ENCODE measurements at regions not wholly inside any gene's neighbourhood (a gene's known extent, or its start where the extent isn't known, plus 50 kb on each side); places are given as distances from the start of the nearest gene placed in this dataset.

DNA sequence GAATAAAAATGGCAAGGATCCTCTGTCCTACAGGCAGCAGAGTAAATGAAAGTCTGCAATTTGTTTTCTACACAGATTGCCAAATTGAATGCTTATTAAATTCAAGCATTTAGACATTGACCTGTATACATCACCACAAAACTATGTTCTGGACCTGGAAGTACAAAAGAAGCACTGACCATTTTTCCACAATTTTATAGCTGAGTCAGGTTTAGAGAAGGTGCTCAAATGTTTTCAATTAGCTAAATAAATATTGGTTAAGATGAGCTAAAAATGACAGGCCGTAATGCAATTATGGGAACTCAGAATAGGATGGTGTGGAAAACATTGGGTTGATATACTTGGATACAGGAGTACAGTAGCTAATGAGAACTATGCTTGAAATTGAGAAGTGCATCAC lies 490.7 kb upstream of the MEIS1 start:
- H3K4me3 ChIP-seq (ENCODE audit: extremely low read depth in 1 of 4, insufficient read depth in 2 of 4, low read depth in 3 of 4, low read length in 4 of 4), result no peak overlapping the region
- no peak overlapping the region for H4K91ac ChIP-seq (replicated peaks; ENCODE audit: insufficient read length, low read length)
- H3K79me1 ChIP-seq (ENCODE audit: low read depth, low read length), result no peaks in the 10 kb centered on the region
- H2BK12ac ChIP-seq (ENCODE audit: low read depth, low read length), result no peak overlapping the region
- ChIA-PET POLR2A (ENCODE audit: partially characterized antibody) (interaction anchor here (1.1 kb wide), 1 partner anchor 12 kb away, joined by 3 read pairs; no protein-coding TSS in a partner anchor), CTCF (ENCODE audit: partially characterized antibody) (interaction anchor here (1.5 kb wide), 1 partner anchor 304 kb away, joined by 3 read pairs; no protein-coding TSS in a partner anchor)
- no peak overlapping the region for H3K4ac ChIP-seq (replicated peaks; ENCODE audit: insufficient read length, low read depth, low read length)
- no peak overlapping the region for H3K4me2 ChIP-seq (ENCODE audit: insufficient read depth in 1 of 2, low read depth in 2 of 2, low read length in 2 of 2)
- no peaks in the 10 kb centered on the region for H3K27me3 ChIP-seq (replicated peaks in 1 of 4; ENCODE audit: control insufficient read depth in 3 of 4, extremely low read depth in 1 of 4, insufficient read depth in 3 of 4, low read length in 3 of 4)
- H3K36me3 ChIP-seq (ENCODE audit: control insufficient read depth in 2 of 4, insufficient read depth in 4 of 4, low read length in 3 of 4), result no peaks in the 10 kb centered on the region
- no peaks in the 10 kb centered on the region for H3K23me2 ChIP-seq (ENCODE audit: low read depth, low read length)
- H3K56ac ChIP-seq (replicated peaks; ENCODE audit: insufficient read length, low read depth, low read length), result no peak overlapping the region
- H3K9ac ChIP-seq (replicated peaks in 1 of 4; ENCODE audit: extremely low read depth in 1 of 4, low read depth in 3 of 4, low read length in 3 of 4), result no peak overlapping the region
- WGBS, 2 experiments (ENCODE audit: extremely low coverage in 1 of 2, insufficient coverage in 1 of 2, insufficient read length in 1 of 2, insufficient replicate concordance in 2 of 2, low coverage in 1 of 2, low lambda C conversion rate in 2 of 2, missing lambda C conversion rate in 1 of 2), result 95% methylated on average over 1 of the region's 1 CpG; no CpG with 5 or more reads in 1 of the 2 experiments
- no peak overlapping the region for H3K18ac ChIP-seq (ENCODE audit: extremely low read depth, low read length)
- H4K8ac ChIP-seq (ENCODE audit: extremely low read depth, insufficient read depth, low read length), result no peak overlapping the region
- no peak overlapping the region for H3K14ac ChIP-seq (ENCODE audit: insufficient read length)
- no peak overlapping the region for H2BK20ac ChIP-seq (ENCODE audit: low read length)
- H2BK120ac ChIP-seq (replicated peaks; ENCODE audit: low read depth, low read length), result no peak overlapping the region
- no peak overlapping the region for H2BK5ac ChIP-seq (ENCODE audit: low read depth, low read length)
- no peak overlapping the region for H4K5ac ChIP-seq (ENCODE audit: insufficient read length, low read depth, low read length)
- no peaks in the 10 kb centered on the region for H3K9me3 ChIP-seq (ENCODE audit: insufficient read depth in 2 of 2, low read depth in 1 of 2, low read length in 1 of 2)
- no peak overlapping the region for H2AK5ac ChIP-seq (ENCODE audit: low read depth, low read length)
- H3K4me1 ChIP-seq (replicated peaks in 1 of 4; ENCODE audit: control insufficient read depth in 3 of 4, insufficient read depth in 4 of 4, low read length in 3 of 4), result no peaks in the 10 kb centered on the region
- no peak overlapping the region for H3K23ac ChIP-seq (ENCODE audit: insufficient read length)
- no peak overlapping the region for H2BK15ac ChIP-seq (ENCODE audit: low read length)
- FAIRE-seq, result no peak
- H3K79me2 ChIP-seq (ENCODE audit: control insufficient read depth in 1 of 2, insufficient read depth in 2 of 2, low read length in 2 of 2), result no peaks in the 10 kb centered on the region
- no peaks in the 10 kb centered on the region for H4K20me1 ChIP-seq (replicated peaks in 1 of 2; ENCODE audit: control insufficient read depth in 1 of 2, insufficient read depth in 2 of 2, low read length in 2 of 2)
- H3K27ac ChIP-seq (ENCODE audit: low read depth, low read length), result no peak overlapping the region
- DNase-seq (ENCODE audit: low read depth in 1 of 2, low spot score in 2 of 2), result no peak
- TF ChIP-seq SAP30 (IDR thresholded peaks at IDR 0.05; ENCODE audit: insufficient read depth, insufficient replicate concordance, low read length), result no peak
- no peak for TF ChIP-seq TCF12 (IDR thresholded peaks at IDR 0.05; ENCODE audit: low read depth, low read length)
- TF ChIP-seq SIX5 (IDR thresholded peaks at IDR 0.05; ENCODE audit: low read depth, low read length), result no peak
- TF ChIP-seq GTF2F1 (IDR thresholded peaks at IDR 0.05; ENCODE audit: borderline replicate concordance, low read depth, low read length), result no peak
- TF ChIP-seq CTCF (IDR thresholded peaks at IDR 0.05; ENCODE audit: control extremely low read depth in 1 of 3, insufficient read depth in 1 of 3, low read depth in 1 of 3, low read length in 3 of 3), result no peak
- TF ChIP-seq JUND (IDR thresholded peaks at IDR 0.05; ENCODE audit: low read length), result no peak
- TF ChIP-seq HDAC2 (IDR thresholded peaks at IDR 0.05; ENCODE audit: borderline replicate concordance in 1 of 2, low read depth in 2 of 2, low read length in 2 of 2), result no peak
- no peak for TF ChIP-seq FOSL1 (IDR thresholded peaks at IDR 0.05; ENCODE audit: insufficient read depth, low read depth, low read length)
- no peak overlapping the region for H2AFZ ChIP-seq (ENCODE audit: low read length)
